ENCODE measurements at regions not wholly inside any gene's neighbourhood (a gene's known extent, or its start where the extent isn't known, plus 50 kb on each side); places are given as distances from the start of the nearest gene placed in this dataset.

GRCh38 chr3:116849261-116849688 lies 139.7 kb downstream of the TUSC7 start:
- H3K4me3 ChIP-seq, result no peak overlapping the region
- intact Hi-C loops (cut with DNase I; ENCODE audit: low total_unique reads), result no loop called here

DNA sequence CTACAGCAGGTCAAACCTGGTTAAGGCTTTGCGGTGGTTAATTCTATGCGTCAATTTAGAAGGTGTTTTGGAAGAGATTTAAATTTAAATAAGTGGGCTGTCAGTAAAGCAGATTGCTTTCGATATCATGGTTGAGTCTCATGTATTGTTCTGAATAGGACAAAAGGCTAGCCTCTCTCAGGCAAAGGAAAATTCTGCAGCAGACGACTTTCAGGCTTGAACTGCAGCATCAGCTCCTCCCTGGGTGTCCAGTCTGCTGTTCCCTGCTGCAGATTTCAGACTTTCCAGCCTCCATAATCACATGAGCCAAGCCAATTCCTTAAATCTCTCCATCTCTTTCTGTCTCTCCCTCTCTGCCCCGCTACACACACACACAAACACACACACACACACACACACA lies 143.2 kb downstream of the TUSC7 start:
- no peak for TF ChIP-seq CTCF (IDR thresholded peaks at IDR 0.05)
- Histone ChIP-seq H3K27me3 (no peaks in the 10 kb centered on the region), H3K27ac (no peak overlapping the region), H3K9me3 (no peaks in the 10 kb centered on the region), H3K4me1 (no peaks in the 10 kb centered on the region), H3K4me3 (no peak overlapping the region), H3K36me3 (no peaks in the 10 kb centered on the region)
- intact Hi-C loops (cut with DNase I; ENCODE audit: low total_unique reads), result no loop called here
- DNase-seq, result no peak

More at GRCh38 chr3:116849261-116849688, 139.7 kb downstream of the TUSC7 start:
- no peaks in the 10 kb centered on the region for H3K27me3 ChIP-seq
- no peak for TF ChIP-seq CTCF (IDR thresholded peaks at IDR 0.05)
- H3K9me3 ChIP-seq, result no peaks in the 10 kb centered on the region
- no peak for DNase-seq
- no peak overlapping the region for H3K27ac ChIP-seq
- no peaks in the 10 kb centered on the region for H3K4me1 ChIP-seq
- no peaks in the 10 kb centered on the region for H3K36me3 ChIP-seq

- intact Hi-C loops (cut with DNase I; ENCODE audit: low total_unique reads), result loop anchor here (10.0 kb wide), 1 partner anchor 661 kb away; no protein-coding TSS in a partner anchor
- Histone ChIP-seq H3K27ac (no peak overlapping the region), H3K27me3 (peaks cover 0 to 14% of the 10 kb centered on the region in 2 donors), H3K9me3 (no peaks in the 10 kb centered on the region), H3K4me1 (peaks cover 0 to 9% (median 5%) of the 10 kb centered on the region in 4 donors), H3K4me3 (no peak overlapping the region), H3K36me3 (no peaks in the 10 kb centered on the region)
- no peak for DNase-seq
- TF ChIP-seq CTCF (IDR thresholded peaks at IDR 0.05), result no peak
Observed at GRCh38 chr3:116863270-116863770, 153.7 kb downstream of the TUSC7 start.

DNA sequence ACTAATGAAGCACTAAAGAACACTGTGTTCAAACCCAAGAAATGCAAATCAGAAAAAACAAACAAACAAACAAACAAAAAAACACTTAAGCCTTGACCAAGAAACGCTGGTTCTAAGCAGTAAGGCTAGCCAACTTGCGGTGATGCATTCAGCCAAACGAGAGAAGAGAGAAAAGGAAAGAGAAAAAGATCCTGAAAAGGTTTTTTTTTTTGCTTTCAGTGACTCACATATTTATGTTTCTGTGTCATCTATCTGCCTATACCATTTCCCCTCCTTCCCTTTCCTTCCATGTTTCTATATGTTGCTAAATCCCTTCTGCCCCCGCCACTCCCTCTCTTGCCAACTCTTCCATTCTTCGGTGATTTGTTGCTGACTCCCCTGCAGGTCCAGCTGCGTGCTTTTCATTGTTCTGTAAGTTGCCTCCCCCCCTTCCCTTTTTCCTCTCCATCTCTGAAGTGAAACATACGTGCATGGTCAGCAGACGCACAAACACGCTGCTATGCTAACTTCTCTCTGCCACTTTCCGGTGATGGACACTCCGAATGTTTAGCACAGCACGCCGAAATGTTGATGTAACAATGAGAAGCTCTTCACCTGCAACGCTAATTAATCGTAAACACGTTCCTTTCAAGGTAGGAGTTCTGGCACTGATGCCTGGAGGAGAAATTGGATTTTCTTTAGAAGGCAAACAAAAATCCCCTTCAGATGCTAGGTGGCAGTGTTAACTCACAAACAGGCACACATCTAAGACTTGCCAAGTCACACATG lies 154.4 kb downstream of the TUSC7 start:
- peak; percentile 57 to 58 for TF ChIP-seq CTCF (IDR thresholded peaks at IDR 0.05)
- Histone ChIP-seq H3K4me1 (peaks cover 0 to 9% (median 5%) of the 10 kb centered on the region in 4 donors), H3K4me3 (peak overlapping the region; percentile 11 to 40), H3K9me3 (no peaks in the 10 kb centered on the region), H3K27me3 (peaks cover 0 to 14% of the 10 kb centered on the region in 2 donors), H3K27ac (no peak overlapping the region), H3K36me3 (no peaks in the 10 kb centered on the region)
- intact Hi-C loops (cut with DNase I; ENCODE audit: low total_unique reads), result loop anchor here (10.0 kb wide), 1 partner anchor 661 kb away; no protein-coding TSS in a partner anchor
- DNase-seq, result no peak

- no peak for TF ChIP-seq CTCF (IDR thresholded peaks at IDR 0.05)
- no peak for DNase-seq
- Histone ChIP-seq H3K36me3 (no peaks in the 10 kb centered on the region), H3K4me1 (peaks cover 0 to 9% (median 5%) of the 10 kb centered on the region in 4 donors), H3K27ac (no peak overlapping the region), H3K4me3 (peak overlapping the region in 1 of 2 donors; percentile 40), H3K9me3 (no peaks in the 10 kb centered on the region), H3K27me3 (peaks cover 0 to 14% of the 10 kb centered on the region in 2 donors)
- intact Hi-C loops (cut with DNase I; ENCODE audit: low total_unique reads), result loop anchor here (10.0 kb wide), 1 partner anchor 660 kb away; no protein-coding TSS in a partner anchor
Observed at GRCh38 chr3:116864590-116864927, 155.0 kb downstream of the TUSC7 start.
